Breast epithelium (tissue), 3 donors: ENCODE measurements at regions not wholly inside any gene's neighbourhood (a gene's known extent, or its start where the extent isn't known, plus 50 kb on each side); places are given as distances from the start of the nearest gene placed in this dataset.

Source experiments
- CTCF ChIP-seq, 3 donors: fragments of 450-650 bp; IDR thresholded peaks; one replicate each; pipeline ENCODE4 v1.5.1; 2016 to 2017; ENCODE audit warnings: antibody characterized with exemption in 3 of 3, mild to moderate bottlenecking in 3 of 3, moderate library complexity in 3 of 3
- POLR2A ChIP-seq: fragments of 450-650 bp; IDR thresholded peaks from one replicate; pipeline ENCODE4 v1.6.1; 2016; ENCODE audit warnings: antibody characterized with exemption, mild to moderate bottlenecking, moderate library complexity

GRCh38 chr19:34310494-34310981 lies 54.5 kb upstream of the GPI start:
- TF ChIP-seq CTCF (IDR thresholded peaks at IDR 0.05), result no peak
- TF ChIP-seq POLR2A, result no peak
